ENCODE measurements at regions not wholly inside any gene's neighbourhood (a gene's known extent, or its start where the extent isn't known, plus 50 kb on each side); places are given as distances from the start of the nearest gene placed in this dataset.
"Not testable (repeated sequence)": the region's sequence is repeated elsewhere in the genome, so short reads cannot be mapped to it uniquely, and the experiment has no call there.

DNA sequence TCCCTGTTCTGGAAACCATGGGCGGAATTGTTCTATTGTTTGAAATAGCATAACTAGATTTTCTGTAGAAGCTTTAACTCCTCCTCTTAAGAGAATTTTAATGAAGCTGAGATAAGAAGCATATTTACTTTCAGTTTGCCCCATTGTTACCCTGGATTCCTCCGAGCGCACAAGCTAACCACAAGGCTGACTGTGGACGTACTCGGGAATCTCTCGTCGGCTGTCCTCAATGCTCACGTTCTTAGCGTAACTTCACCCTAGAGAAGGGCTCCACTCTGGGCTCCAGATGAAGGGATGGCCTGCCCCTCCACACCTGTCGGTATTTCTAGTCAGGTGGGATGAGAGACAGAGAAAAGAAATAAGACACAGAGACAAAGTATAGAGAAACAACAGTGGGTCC, 76.7 kb upstream of the ZNF195 start:
- not testable (repeated sequence) for TF ChIP-seq FOXP2 (optimal IDR thresholded peaks at IDR 0.05; ENCODE audit: control extremely low read depth, extremely low read length, insufficient read depth); EZH2 (IDR thresholded peaks at IDR 0.05)
